Urinary bladder (tissue), 3 donors: ENCODE measurements at regions not wholly inside any gene's neighbourhood (a gene's known extent, or its start where the extent isn't known, plus 50 kb on each side); places are given as distances from the start of the nearest gene placed in this dataset.
"Not testable (repeated sequence)": the region's sequence is repeated elsewhere in the genome, so short reads cannot be mapped to it uniquely, and the experiment has no call there.

Source experiments
- DNase-seq: peaks from one replicate; pipeline ENCODE4 v3.0.0-alpha.2; 2015; ENCODE audit errors: extremely low spot score
- H3K27ac ChIP-seq: one replicate; pipeline ENCODE4 v1.5.1; 2013; ENCODE audit warnings: low read depth, mild to moderate bottlenecking, moderate library complexity
- H3K36me3 ChIP-seq: one replicate; pipeline ENCODE4 v1.6.1; 2013; ENCODE audit warnings: mild to moderate bottlenecking, moderate library complexity; ENCODE audit not compliant: insufficient read depth
- H3K4me1 ChIP-seq: one replicate; pipeline ENCODE4 v1.6.1; 2013; ENCODE audit warnings: mild to moderate bottlenecking, moderate library complexity; ENCODE audit not compliant: insufficient read depth
- H3K4me3 ChIP-seq: one replicate; pipeline ENCODE4 v1.5.1; 2013; ENCODE audit warnings: low read depth, low read length
- WGBS: extraction: QIAGEN DNeasy Blood & Tissue Kit; methylation state at CpG from one replicate; pipeline ENCODE4 v1.1.7; 2013; 5-methylcytosine and 5-hydroxymethylcytosine counted together
- donor health status: healthy with polysubstance abuse.
- donor health status: healthy.

- WGBS, result 94% methylated on average over 16 of the region's 16 CpGs
- DNase-seq, H3K4me1 ChIP-seq, H3K36me3 ChIP-seq, H3K4me3 ChIP-seq, H3K27ac ChIP-seq: not testable (repeated sequence)
Measured at GRCh38 chr12:92405801-92406251, 260.2 kb upstream of the BTG1 start.

DNA sequence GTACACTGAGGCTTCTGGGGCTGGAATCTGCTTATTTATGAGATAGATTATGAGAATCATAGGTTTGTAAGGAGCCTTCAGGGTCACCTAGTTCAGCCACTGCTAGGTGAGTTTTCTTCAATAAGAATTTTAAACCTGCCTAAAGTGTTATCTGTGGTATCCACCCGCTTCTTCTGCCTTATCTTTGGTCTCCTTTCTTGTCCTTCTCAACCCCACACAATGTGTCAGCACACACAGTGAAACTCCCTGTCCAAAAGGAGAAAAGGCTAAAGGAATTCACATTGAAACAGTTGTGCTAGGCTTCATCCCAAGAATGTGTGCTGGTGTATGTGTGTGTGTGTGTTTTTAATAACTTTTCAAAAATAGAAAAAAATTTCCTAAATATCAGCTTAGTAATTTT is 259.3 kb upstream of the BTG1 start:
- Histone ChIP-seq H3K4me1 (no peaks in the 10 kb centered on the region), H3K4me3 (no peak overlapping the region), H3K27ac (no peak overlapping the region), H3K36me3 (no peaks in the 10 kb centered on the region)
- no peak for DNase-seq
- 93% methylated on average over 1 of the region's 1 CpG for WGBS

GRCh38 chr12:92404259-92404894 is 258.7 kb upstream of the BTG1 start:
- WGBS, result 93% methylated on average over 1 of the region's 1 CpG
- no peak for DNase-seq
- Histone ChIP-seq H3K27ac (no peak overlapping the region), H3K4me1 (no peaks in the 10 kb centered on the region), H3K4me3 (no peak overlapping the region), H3K36me3 (no peaks in the 10 kb centered on the region)

DNA sequence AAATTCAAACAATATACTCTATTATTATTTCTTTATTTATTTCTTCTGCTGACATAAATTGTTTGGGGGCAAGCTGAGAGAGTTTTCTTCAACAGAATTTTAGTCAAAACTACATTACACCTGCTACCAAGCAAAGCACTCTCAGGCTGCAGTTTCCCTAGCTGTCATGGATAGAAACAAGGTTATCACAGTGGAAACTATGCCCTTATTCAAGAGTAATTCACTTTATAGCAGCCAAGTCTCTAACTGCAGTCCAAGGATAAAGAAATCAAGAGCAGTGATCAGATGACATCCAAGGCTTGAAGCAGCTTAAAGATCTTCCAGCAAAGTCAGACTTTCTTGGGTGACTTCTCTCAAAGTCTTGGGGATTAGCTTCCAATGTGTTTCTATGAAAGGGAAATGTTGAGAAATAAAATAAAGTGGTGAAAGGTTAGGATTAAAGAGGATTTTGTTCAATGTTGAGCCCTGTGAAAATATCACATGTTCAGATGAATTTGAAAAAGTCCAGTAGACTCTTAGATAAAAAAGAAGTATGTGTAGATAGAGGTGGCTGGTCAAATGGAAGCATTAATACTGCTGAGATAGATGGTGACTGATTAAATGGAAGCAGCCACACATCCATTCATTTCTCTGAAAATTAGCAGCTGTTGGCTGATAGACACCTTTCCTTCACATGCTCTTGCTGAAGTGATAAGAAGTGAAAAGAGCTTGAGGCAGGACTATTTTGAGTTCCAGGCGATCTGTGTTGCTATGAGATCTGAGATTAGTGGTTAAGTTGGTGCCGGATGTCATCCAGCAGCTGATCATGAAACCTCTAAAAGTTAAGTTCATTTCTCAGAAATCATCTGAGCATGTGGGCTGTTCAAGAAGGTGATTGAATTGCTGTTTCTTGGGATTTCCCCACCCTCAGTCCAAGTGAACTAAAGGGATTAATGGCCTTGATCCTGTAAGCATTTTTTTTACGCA is 257.8 kb upstream of the BTG1 start:
- no peak for DNase-seq
- Histone ChIP-seq H3K4me3 (no peak overlapping the region), H3K36me3 (no peaks in the 10 kb centered on the region), H3K27ac (no peak overlapping the region), H3K4me1 (no peaks in the 10 kb centered on the region)
- 78% methylated on average over 3 of the region's 3 CpGs for WGBS

DNA sequence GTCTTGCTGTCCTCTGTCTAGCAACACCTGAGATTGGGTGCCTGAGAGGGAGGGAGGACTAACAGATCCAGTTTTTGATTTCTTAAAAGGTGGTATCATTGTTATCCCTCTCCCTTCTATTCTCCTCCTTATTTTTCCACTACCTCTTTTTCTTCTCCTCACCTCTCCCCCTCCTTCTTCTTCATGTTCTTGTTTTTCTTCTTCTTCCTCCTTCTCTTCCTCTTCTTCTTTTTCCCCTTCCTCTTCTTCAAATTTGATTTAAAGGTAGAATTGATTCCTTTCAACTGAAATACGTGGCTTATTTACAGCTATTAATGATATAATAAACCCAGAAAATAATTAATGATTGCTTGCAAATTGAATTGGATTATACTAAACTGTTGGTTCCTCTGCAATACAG is 256.8 kb upstream of the BTG1 start:
- H3K4me3 ChIP-seq, result no peak overlapping the region
- 91% methylated on average over 1 of the region's 1 CpG for WGBS
- DNase-seq, result no peak
- H3K27ac ChIP-seq, result no peak overlapping the region
- H3K36me3 ChIP-seq, result no peaks in the 10 kb centered on the region
- no peaks in the 10 kb centered on the region for H3K4me1 ChIP-seq

- Histone ChIP-seq H3K4me1 (no peaks in the 10 kb centered on the region), H3K36me3 (no peaks in the 10 kb centered on the region), H3K4me3 (no peak overlapping the region), H3K27ac (no peak overlapping the region)
- DNase-seq, result no peak
- WGBS, result 85% methylated on average over 5 of the region's 5 CpGs
Measured at GRCh38 chr12:92400006-92400405, 254.4 kb upstream of the BTG1 start.

DNA sequence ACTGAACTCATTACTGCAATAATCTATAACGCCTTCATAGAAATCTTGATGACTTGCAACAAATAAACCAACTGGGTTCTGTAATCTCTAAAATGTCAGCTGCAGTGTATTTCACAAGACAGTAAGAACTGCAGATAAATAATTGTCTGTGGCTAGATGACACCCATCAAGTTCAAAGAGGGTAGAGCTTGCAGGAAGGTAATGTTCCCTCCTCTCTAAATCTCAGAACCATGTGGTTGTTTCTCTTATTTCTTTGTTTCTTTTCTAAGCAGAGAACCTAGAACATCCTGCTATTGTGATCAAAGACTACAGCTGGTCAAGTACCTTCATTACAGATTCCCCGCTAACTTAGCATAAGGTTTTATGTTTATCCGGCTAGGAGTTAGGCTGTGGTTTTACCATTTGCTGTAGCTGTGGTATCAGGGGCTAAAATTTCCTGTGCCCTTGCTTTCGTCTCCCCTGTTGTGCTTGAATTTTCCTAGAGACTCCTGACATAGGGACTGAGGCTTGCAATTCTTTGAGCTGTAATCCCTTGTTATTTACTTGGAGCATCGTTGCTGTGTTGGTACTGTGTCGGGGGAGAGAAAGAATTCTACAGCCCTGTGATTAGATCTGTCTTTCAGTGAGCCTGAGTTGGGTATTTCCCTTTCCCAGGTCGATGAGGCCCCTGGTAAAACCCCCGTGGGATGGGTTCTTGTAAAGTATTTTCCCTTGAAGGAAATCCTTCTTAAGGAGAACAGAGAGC is 253.1 kb upstream of the BTG1 start:
- H3K36me3 ChIP-seq, result no peaks in the 10 kb centered on the region
- H3K4me3 ChIP-seq, result no peak overlapping the region
- no peaks in the 10 kb centered on the region for H3K4me1 ChIP-seq
- no peak overlapping the region for H3K27ac ChIP-seq
- DNase-seq, result no peak
- WGBS, result 64% methylated on average over 8 of the region's 8 CpGs

DNA sequence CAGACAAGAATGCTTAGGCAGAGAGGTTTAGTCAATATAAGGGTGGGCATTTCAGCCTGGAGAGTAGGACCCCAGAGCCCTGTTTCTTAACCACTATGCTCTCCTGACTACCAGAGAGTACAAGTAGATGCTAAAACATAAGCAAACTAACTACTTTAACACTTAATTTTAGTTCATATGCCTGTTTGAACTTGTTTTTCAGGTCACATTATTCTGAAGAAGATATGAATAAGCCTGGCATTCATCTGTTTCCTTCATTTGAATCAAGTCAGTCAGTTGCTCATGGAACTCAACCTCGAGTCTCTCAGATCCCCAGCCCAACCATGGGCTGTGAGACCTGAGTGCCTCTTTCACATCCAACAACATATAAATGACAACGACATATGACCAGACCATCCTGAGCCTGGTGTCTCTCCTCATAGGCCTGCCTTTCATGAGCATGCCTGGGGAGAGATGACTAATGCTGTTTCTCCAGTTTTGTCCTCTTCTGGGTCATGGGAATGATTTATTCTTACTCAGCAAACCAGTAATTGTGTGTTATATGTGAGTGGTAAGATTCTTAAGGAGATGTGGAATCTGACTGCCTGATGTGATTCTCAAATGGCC is 251.1 kb upstream of the BTG1 start:
- 84% methylated on average over 2 of the region's 2 CpGs for WGBS
- no peak overlapping the region for H3K27ac ChIP-seq
- no peaks in the 10 kb centered on the region for H3K36me3 ChIP-seq
- H3K4me1 ChIP-seq, result no peaks in the 10 kb centered on the region
- no peak overlapping the region for H3K4me3 ChIP-seq
- DNase-seq, result no peak

GRCh38 chr12:92395322-92395721 is 249.7 kb upstream of the BTG1 start:
- DNase-seq, result no peak
- Histone ChIP-seq H3K4me3 (no peak overlapping the region), H3K36me3 (no peaks in the 10 kb centered on the region), H3K4me1 (no peaks in the 10 kb centered on the region), H3K27ac (no peak overlapping the region)
- WGBS, result 94% methylated on average over 2 of the region's 2 CpGs

- H3K4me1 ChIP-seq, result no peaks in the 10 kb centered on the region
- WGBS, result 98% methylated on average over 1 of the region's 1 CpG
- no peak overlapping the region for H3K27ac ChIP-seq
- no peak overlapping the region for H3K4me3 ChIP-seq
- no peak for DNase-seq
- no peaks in the 10 kb centered on the region for H3K36me3 ChIP-seq
Measured at GRCh38 chr12:92394895-92395294, 249.2 kb upstream of the BTG1 start.

DNA sequence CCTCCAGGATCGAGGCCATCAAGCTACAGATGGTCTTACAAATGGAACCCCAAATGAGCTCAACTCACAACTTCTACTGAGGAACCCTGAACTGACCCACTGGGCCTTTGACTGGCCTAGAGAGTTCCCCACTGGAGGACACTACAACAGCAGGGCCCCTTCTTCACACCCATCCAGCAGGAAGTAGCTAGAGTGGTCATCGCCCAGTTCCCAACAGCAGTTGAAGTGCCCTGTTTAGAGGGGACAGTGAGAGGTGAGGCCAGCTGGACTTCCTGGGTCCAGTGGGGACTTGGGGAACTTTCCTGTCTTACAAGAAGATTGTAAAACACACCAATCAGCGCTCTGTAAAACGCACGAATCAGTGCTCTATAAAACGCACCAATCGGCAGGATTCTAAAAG is 247.9 kb upstream of the BTG1 start:
- no peak for DNase-seq
- Histone ChIP-seq H3K4me1 (no peaks in the 10 kb centered on the region), H3K36me3 (no peaks in the 10 kb centered on the region), H3K4me3 (no peak overlapping the region), H3K27ac (no peak overlapping the region)
- WGBS, result 98% methylated on average over 7 of the region's 7 CpGs

DNA sequence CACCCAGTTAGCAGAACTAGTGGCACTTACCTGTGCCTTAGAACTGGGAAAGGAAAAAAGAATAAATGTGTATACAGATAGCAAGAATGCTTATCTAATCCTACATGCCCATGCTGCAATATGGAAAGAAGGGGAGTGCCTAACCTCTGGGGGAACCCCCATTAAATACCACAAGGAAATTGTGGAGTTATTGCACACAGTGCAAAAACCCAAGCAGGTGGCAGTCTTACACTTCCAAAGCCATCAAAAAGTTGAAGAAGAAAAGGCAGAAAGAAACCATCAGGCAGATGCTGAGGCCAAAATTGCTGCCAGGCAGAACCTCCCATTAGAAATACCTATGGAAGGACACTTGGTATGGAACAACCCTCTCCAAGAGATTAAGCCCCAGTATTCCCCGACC is 246.1 kb upstream of the BTG1 start:
- H3K4me1 ChIP-seq, DNase-seq, H3K4me3 ChIP-seq, H3K27ac ChIP-seq, H3K36me3 ChIP-seq: not testable (repeated sequence)
- WGBS, result 98% methylated on average over 1 of the region's 1 CpG

DNA sequence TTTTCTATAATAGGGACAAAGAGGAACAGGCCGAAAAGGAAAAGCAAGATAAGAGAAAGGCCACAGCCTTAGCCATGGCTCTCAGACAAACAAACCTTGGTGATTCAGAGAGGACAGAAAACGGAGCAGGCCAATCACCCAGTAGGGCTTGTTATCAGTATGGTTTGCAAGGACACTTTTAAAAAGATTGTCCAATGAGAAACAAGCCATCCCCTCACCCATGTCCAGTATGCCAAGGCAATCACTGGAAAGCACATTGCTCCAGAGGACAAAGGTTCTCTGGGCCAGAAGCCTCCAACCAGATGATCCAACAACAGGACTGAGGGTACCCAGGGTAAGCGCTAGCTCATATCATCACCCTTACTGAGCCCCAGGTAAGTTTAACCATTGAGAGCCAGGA is 243.8 kb upstream of the BTG1 start:
- H3K36me3 ChIP-seq, result no peaks in the 10 kb centered on the region
- no peak overlapping the region for H3K27ac ChIP-seq
- DNase-seq, result no peak
- 88% methylated on average over 3 of the region's 3 CpGs for WGBS
- H3K4me1 ChIP-seq, result no peaks in the 10 kb centered on the region
- no peak overlapping the region for H3K4me3 ChIP-seq
